GM23338 (cell line): ENCODE measurements at regions not wholly inside any gene's neighbourhood (a gene's known extent, or its start where the extent isn't known, plus 50 kb on each side); places are given as distances from the start of the nearest gene placed in this dataset.

Experiments used
- ATAC-seq: fragments of 200-7000 bp; cut with Tn5 transposase; 3 replicates; pipeline ENCODE4 v1.9.1; 2020
- DNase-seq: peaks from one replicate; pipeline ENCODE4 v3.0.0-alpha.2; 2015; ENCODE audit warnings: low spot score
- H2AFZ ChIP-seq: fragments of 200-600 bp; sonication (generic); 2 replicates; pipeline ENCODE4 v1.8.0; 2016; ENCODE audit warnings: antibody characterized with exemption, mild to moderate bottlenecking, moderate library complexity
- H3F3A ChIP-seq: fragments of 200-600 bp; sonication (generic); replicated peaks from 2 replicates; pipeline ENCODE4 v1.8.0; 2017; ENCODE audit warnings: antibody characterized with exemption, mixed run types, low read depth
- H3K27ac ChIP-seq: fragments of 200-600 bp; sonication (generic); 2 replicates; pipeline ENCODE4 v1.6.1; 2016; ENCODE audit warnings: low read depth
- H3K27me3 ChIP-seq: fragments of 200-600 bp; sonication (generic); 2 replicates; pipeline ENCODE4 v1.8.0; 2016; ENCODE audit warnings: mild to moderate bottlenecking, mixed run types, moderate library complexity; ENCODE audit not compliant: insufficient read depth
- H3K36me3 ChIP-seq: fragments of 200-600 bp; sonication (generic); 2 replicates; pipeline ENCODE4 v1.8.0; 2016; ENCODE audit warnings: mild to moderate bottlenecking; ENCODE audit not compliant: insufficient read depth
- H3K4me1 ChIP-seq: fragments of 200-600 bp; sonication (generic); 2 replicates; pipeline ENCODE4 v1.8.0; 2016; ENCODE audit warnings: mild to moderate bottlenecking, moderate library complexity; ENCODE audit not compliant: insufficient read depth
- H3K4me2 ChIP-seq: fragments of 200-600 bp; sonication (generic); 2 replicates; pipeline ENCODE4 v1.7.1; 2017; ENCODE audit warnings: mixed run types
- H3K4me3 ChIP-seq: fragments of 200-600 bp; sonication (generic); 2 replicates; pipeline ENCODE4 v1.6.1; 2016; ENCODE audit warnings: mixed run types
- H3K79me2 ChIP-seq: fragments of 200-600 bp; sonication (generic); replicated peaks from 2 replicates; pipeline ENCODE4 v1.8.0; 2017; ENCODE audit warnings: mild to moderate bottlenecking; ENCODE audit not compliant: insufficient read depth
- H3K9me2 ChIP-seq: fragments of 200-600 bp; sonication (generic); 2 replicates; pipeline ENCODE4 v1.8.0; 2017; ENCODE audit not compliant: insufficient read depth
- H4K20me1 ChIP-seq: fragments of 200-600 bp; sonication (generic); replicated peaks from 2 replicates; pipeline ENCODE4 v1.8.0; 2017; ENCODE audit warnings: mild to moderate bottlenecking; ENCODE audit not compliant: insufficient read depth
- H3K27ac Mint-ChIP-seq: 2 replicates; pipeline ENCODE4 v1.8.0; 2020; ENCODE audit warnings: inconsistent platforms, mild to moderate bottlenecking, moderate library complexity, mixed read lengths
- H3K27me3 Mint-ChIP-seq: 3 replicates; pipeline ENCODE4 v1.8.0; 2022; ENCODE audit warnings: low read depth, mild to moderate bottlenecking, moderate library complexity, mixed read lengths, inconsistent platforms; ENCODE audit not compliant: insufficient read depth, poor library complexity
- H3K36me3 Mint-ChIP-seq: 3 replicates; pipeline ENCODE4 v1.8.0; 2021; ENCODE audit warnings: low read depth, mild to moderate bottlenecking, inconsistent platforms, moderate library complexity, mixed read lengths
- H3K4me1 Mint-ChIP-seq: 3 replicates; pipeline ENCODE4 v1.8.0; 2020; ENCODE audit warnings: mild to moderate bottlenecking, inconsistent platforms, mixed read lengths
- H3K4me3 Mint-ChIP-seq: 3 replicates; pipeline ENCODE4 v1.8.0; 2021; ENCODE audit warnings: moderate library complexity, mild to moderate bottlenecking, inconsistent platforms, mixed read lengths
- H3K9me3 Mint-ChIP-seq: 3 replicates; pipeline ENCODE4 v1.8.0; 2020; ENCODE audit warnings: moderate library complexity, mild to moderate bottlenecking, inconsistent platforms, mixed read lengths
- CREB1 ChIP-seq: fragments of 250-450 bp; sonication (Bioruptor Pico); IDR thresholded peaks from 2 replicates; pipeline ENCODE4 v1.5.0; 2020; ENCODE audit warnings: low read depth, mild to moderate bottlenecking, moderate library complexity
- EZH2 ChIP-seq: fragments of 200-600 bp; sonication (generic); IDR thresholded peaks from one replicate; pipeline ENCODE4 v1.8.0; 2017; ENCODE audit warnings: antibody characterized with exemption, mild to moderate bottlenecking, low read depth; ENCODE audit not compliant: unreplicated experiment
- NANOG ChIP-seq: IDR thresholded peaks from 2 replicates; pipeline ENCODE4 v1.6.1; 2016; ENCODE audit warnings: antibody characterized with exemption, borderline replicate concordance
- ZNF331 ChIP-seq: fragments of 250-450 bp; sonication (Bioruptor Pico); IDR thresholded peaks from 2 replicates; pipeline ENCODE4 v1.5.0; 2020; ENCODE audit warnings: low read depth, mild to moderate bottlenecking, moderate library complexity
- TF ChIP-seq, protein P1 (sequence below): IDR thresholded peaks from 2 replicates; pipeline ENCODE4 v1.6.1; 2016; ENCODE audit warnings: antibody characterized with exemption
- TF ChIP-seq, protein P2 (sequence below): fragments of 250-450 bp; sonication (Bioruptor Pico); IDR thresholded peaks from 2 replicates; pipeline ENCODE4 v1.5.0; 2020; ENCODE audit warnings: mild to moderate bottlenecking, moderate library complexity

DNA sequence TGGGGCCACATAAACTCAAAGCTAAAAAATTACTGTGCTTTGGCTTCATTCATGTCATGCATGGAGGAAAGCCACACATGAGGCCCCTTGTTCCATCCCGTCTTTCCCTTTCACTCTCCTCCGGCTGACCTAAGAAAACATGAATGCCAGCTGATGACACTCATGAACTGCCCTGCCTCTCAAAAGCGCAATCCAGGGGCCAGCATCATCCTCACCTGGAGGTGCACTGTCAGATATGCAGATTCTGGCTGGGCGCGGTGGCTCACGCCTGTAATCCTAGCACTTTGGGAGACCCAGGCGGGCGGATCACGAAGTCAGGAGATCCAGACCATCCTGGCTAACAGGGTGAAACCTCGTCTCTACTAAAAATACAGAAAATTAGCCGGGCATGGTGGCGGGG, 116.1 kb upstream of the FOXN3 start (continued):
- TF ChIP-seq CREB1 (CRISPR knock-in tag): no peak

DNA sequence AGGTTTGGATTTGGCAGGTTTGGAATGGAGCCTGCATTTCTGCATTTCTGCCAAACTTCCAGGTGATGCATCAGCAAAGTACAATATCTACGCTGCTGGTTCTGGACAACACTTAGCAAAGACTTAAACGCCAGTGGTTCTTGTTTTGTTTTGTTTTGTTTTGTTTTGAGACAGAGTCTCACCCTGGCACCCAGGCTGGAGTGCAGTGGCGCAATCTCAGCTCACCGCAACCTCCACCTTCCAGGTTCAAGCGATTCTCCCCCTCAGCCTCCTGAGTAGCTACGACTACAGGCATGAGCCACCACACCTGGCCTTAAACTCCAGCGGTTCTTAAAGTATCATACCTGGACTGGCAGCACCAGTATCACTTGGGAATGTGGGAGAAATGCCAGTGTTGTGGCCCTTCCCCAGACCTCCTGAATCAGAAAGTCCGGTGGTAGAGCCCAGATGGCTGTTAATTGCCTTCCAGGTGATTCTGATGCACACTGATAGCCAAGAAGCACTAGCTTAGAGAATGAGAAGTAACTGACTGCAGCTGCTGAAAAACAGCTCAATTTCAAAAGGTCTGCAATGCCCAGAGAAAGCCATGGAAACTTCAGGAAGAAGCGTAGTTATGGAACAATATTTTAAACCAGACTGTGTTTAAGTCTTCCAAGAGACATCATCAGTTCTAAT, 114.8 kb upstream of the FOXN3 start:
- Mint-ChIP-seq H3K4me3 (no peak overlapping the region), H3K27ac (peak overlapping the region; percentile 69), H3K4me1 (peaks cover 30% of the 10 kb centered on the region), H3K36me3 (peaks cover 39% of the 10 kb centered on the region), H3K27me3 (peaks cover 7% of the 10 kb centered on the region), H3K9me3 (peaks cover 17% of the 10 kb centered on the region)
- Histone ChIP-seq H3K27me3 (no peaks in the 10 kb centered on the region), H3K36me3 (no peaks in the 10 kb centered on the region; the same call in 1 of the 2 replicates), H3K4me3 (no peak overlapping the region), H4K20me1 (0 out of 2 replicates have a peak, but pooled peaks cover 3% of the 10 kb centered on the region), H3K9me2 (no peaks in the 10 kb centered on the region), H3F3A (0 out of 2 replicates have a peak, but pooled peaks cover 3% of the 10 kb centered on the region), H3K27ac (peak overlapping the region; percentile 65), H3K4me2 (no peak overlapping the region), H2AFZ (no peak overlapping the region), H3K79me2 (peaks cover 88% of the 10 kb centered on the region), H3K4me1 (peaks cover 33% of the 10 kb centered on the region)
- DNase-seq: no peak
- ATAC-seq: no peak
- TF ChIP-seq, protein P1, sequence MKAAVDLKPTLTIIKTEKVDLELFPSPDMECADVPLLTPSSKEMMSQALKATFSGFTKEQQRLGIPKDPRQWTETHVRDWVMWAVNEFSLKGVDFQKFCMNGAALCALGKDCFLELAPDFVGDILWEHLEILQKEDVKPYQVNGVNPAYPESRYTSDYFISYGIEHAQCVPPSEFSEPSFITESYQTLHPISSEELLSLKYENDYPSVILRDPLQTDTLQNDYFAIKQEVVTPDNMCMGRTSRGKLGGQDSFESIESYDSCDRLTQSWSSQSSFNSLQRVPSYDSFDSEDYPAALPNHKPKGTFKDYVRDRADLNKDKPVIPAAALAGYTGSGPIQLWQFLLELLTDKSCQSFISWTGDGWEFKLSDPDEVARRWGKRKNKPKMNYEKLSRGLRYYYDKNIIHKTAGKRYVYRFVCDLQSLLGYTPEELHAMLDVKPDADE: no peak
- TF ChIP-seq EZH2 (no peak), ZNF331 (CRISPR knock-in tag) (no peak), NANOG (no peak)
- TF ChIP-seq, protein P2, sequence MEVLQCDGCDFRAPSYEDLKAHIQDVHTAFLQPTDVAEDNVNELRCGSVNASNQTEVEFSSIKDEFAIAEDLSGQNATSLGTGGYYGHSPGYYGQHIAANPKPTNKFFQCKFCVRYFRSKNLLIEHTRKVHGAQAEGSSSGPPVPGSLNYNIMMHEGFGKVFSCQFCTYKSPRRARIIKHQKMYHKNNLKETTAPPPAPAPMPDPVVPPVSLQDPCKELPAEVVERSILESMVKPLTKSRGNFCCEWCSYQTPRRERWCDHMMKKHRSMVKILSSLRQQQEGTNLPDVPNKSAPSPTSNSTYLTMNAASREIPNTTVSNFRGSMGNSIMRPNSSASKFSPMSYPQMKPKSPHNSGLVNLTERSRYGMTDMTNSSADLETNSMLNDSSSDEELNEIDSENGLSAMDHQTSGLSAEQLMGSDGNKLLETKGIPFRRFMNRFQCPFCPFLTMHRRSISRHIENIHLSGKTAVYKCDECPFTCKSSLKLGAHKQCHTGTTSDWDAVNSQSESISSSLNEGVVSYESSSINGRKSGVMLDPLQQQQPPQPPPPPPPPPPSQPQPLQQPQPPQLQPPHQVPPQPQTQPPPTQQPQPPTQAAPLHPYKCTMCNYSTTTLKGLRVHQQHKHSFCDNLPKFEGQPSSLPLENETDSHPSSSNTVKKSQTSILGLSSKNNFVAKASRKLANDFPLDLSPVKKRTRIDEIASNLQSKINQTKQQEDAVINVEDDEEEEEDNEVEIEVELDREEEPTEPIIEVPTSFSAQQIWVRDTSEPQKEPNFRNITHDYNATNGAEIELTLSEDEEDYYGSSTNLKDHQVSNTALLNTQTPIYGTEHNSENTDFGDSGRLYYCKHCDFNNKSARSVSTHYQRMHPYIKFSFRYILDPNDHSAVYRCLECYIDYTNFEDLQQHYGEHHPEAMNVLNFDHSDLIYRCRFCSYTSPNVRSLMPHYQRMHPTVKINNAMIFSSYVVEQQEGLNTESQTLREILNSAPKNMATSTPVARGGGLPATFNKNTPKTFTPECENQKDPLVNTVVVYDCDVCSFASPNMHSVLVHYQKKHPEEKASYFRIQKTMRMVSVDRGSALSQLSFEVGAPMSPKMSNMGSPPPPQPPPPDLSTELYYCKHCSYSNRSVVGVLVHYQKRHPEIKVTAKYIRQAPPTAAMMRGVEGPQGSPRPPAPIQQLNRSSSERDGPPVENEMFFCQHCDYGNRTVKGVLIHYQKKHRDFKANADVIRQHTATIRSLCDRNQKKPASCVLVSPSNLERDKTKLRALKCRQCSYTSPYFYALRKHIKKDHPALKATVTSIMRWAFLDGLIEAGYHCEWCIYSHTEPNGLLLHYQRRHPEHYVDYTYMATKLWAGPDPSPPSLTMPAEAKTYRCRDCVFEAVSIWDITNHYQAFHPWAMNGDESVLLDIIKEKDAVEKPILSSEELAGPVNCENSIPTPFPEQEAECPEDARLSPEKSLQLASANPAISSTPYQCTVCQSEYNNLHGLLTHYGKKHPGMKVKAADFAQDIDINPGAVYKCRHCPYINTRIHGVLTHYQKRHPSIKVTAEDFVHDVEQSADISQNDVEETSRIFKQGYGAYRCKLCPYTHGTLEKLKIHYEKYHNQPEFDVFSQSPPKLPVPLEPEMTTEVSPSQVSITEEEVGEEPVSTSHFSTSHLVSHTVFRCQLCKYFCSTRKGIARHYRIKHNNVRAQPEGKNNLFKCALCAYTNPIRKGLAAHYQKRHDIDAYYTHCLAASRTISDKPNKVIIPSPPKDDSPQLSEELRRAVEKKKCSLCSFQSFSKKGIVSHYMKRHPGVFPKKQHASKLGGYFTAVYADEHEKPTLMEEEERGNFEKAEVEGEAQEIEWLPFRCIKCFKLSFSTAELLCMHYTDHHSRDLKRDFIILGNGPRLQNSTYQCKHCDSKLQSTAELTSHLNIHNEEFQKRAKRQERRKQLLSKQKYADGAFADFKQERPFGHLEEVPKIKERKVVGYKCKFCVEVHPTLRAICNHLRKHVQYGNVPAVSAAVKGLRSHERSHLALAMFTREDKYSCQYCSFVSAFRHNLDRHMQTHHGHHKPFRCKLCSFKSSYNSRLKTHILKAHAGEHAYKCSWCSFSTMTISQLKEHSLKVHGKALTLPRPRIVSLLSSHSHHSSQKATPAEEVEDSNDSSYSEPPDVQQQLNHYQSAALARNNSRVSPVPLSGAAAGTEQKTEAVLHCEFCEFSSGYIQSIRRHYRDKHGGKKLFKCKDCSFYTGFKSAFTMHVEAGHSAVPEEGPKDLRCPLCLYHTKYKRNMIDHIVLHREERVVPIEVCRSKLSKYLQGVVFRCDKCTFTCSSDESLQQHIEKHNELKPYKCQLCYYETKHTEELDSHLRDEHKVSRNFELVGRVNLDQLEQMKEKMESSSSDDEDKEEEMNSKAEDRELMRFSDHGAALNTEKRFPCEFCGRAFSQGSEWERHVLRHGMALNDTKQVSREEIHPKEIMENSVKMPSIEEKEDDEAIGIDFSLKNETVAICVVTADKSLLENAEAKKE (CRISPR knock-in tag): no peak
